ENCODE measurements at regions not wholly inside any gene's neighbourhood (a gene's known extent, or its start where the extent isn't known, plus 50 kb on each side); places are given as distances from the start of the nearest gene placed in this dataset.
A peak's percentile ranks its signal among the peaks of the same experiment; 100 is the strongest.

DNA sequence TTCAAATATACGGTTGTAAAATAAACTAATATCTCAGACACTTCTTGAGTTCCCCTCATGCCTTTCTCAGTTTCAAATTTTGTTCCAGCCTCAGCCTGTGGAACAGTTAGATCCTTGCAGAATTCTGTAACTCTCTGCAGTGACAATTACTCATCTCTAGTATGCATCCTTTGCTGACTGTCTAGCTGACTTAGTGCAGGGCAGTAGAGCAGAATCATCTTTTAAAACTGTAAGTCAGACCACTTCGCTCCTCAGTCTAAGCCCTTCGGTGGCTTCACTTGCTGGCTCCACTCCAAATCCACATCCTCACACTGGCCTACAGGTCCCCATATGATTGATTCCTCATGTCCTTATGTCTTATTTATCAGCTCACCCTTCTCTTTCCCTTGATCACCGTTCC lies 164.1 kb upstream of the ZSWIM2 start:
- DNase-seq (ENCODE audit: low read depth in 2 of 2): peak in 1 of 2 donors; percentile 1
- H3K4me3 ChIP-seq (replicated peaks in 1 of 2; ENCODE audit: low read depth in 2 of 2, low read length in 2 of 2): no peak overlapping the region
- no peak for TF ChIP-seq CTCF (IDR thresholded peaks at IDR 0.05; ENCODE audit: low read depth, low read length)

DNA sequence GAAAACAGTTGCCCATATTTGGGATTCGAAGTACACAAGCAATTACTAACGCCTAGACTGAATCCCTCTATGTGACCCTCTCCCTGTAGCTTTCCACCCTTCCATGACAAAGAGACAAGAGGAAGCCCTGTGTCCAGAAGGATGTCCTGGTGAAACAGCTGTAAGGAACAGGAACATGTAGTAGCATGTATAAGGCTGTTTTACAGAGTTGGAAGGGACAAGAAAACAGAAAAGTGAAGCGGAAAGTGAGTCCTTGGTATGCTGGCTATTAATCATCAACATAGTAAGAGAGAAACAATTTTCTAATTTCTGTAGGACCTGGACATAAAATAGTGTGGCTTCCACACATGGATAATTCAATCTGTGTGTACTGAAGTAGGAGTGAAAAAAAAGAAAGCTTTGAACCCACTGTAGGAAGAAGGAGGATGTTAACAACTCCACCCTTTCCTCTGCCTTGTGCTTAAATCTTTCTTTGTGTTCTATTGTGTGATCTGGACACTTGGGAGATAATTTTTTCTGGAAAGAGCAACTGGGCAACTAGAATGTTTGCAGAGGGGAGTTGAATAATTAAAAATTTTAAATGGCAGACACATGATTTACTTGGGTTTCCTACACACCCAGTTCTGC lies 162.3 kb upstream of the ZSWIM2 start:
- DNase-seq (ENCODE audit: low read depth in 2 of 2): no peak
- no peak for TF ChIP-seq CTCF (IDR thresholded peaks at IDR 0.05; ENCODE audit: low read depth, low read length)
- H3K4me3 ChIP-seq (replicated peaks in 1 of 2; ENCODE audit: low read depth in 2 of 2, low read length in 2 of 2): no peak overlapping the region

DNA sequence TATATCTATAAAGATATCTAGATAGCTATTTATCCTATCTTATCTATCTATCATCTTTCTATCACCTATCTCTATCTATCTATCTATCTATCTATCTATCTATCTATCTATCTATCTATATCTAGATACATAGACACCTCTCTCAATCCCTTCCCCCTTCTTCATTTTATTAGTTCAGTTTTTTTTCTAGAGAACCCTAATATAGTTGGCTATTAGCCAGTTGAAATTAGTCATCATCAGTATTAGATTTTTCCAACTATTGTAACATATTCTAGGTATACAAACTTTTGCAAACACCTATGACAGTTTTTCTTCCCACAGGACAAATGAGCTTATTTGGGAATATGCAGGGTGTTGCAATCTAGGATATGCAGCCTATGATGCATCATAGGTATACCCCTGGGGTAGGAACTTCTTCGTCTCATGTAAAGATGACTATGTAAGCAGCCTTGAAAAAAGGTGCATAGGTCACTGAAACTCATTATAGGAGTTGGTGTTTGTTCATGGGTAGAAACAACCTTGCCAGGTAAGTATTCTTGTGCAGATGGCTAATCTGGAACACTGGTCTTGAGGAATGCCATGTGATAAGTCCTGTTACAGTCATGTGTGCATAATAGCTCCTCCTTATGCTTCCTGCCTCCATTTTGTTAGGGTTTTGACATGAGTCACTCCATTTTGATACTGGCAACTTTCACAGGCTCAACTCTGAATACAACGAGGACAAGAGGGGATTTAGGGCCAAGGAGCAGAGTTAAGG lies 160.7 kb upstream of the ZSWIM2 start:
- no peak for DNase-seq (ENCODE audit: low read depth in 2 of 2)
- H3K4me3 ChIP-seq (replicated peaks in 1 of 2; ENCODE audit: low read depth in 2 of 2, low read length in 2 of 2): no peak overlapping the region
- no peak for TF ChIP-seq CTCF (IDR thresholded peaks at IDR 0.05; ENCODE audit: low read depth, low read length)

- TF ChIP-seq CTCF (IDR thresholded peaks at IDR 0.05; ENCODE audit: low read depth, low read length): no peak
Measured at GRCh38 chr2:187008111-187008510, 159.1 kb upstream of the ZSWIM2 start.

DNA sequence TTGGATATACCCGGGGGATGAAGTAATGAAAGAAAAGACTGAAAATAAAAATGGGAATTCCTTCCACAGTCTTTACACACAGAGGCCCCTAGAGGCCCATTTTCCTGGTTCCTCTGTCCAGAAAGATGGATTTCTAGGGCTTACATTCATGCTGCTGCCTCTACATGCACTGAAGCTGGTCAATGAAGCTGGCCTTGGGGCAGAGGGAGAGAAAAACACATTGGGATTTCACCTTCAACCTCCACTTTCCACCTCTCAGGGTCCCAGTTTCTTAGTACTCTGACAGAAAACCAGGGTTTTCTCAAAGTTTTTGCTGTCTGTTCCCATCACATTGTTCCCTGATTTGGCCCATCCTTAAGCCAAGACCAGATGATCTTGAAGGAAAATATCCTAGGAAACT lies 154.6 kb upstream of the ZSWIM2 start:
- DNase-seq (ENCODE audit: low read depth in 2 of 2): peak in 1 of 2 donors; percentile 6
- peak overlapping the region; percentile 6 to 48 for H3K4me3 ChIP-seq (replicated peaks in 1 of 2; ENCODE audit: low read depth in 2 of 2, low read length in 2 of 2)
- TF ChIP-seq CTCF (IDR thresholded peaks at IDR 0.05; ENCODE audit: low read depth, low read length): no peak

More at GRCh38 chr2:187008111-187008510, 159.1 kb upstream of the ZSWIM2 start:
- H3K4me3 ChIP-seq (replicated peaks in 1 of 2; ENCODE audit: low read depth in 2 of 2, low read length in 2 of 2): no peak overlapping the region
- peak; percentile 14 to 83 for DNase-seq (ENCODE audit: low read depth in 2 of 2)

DNA sequence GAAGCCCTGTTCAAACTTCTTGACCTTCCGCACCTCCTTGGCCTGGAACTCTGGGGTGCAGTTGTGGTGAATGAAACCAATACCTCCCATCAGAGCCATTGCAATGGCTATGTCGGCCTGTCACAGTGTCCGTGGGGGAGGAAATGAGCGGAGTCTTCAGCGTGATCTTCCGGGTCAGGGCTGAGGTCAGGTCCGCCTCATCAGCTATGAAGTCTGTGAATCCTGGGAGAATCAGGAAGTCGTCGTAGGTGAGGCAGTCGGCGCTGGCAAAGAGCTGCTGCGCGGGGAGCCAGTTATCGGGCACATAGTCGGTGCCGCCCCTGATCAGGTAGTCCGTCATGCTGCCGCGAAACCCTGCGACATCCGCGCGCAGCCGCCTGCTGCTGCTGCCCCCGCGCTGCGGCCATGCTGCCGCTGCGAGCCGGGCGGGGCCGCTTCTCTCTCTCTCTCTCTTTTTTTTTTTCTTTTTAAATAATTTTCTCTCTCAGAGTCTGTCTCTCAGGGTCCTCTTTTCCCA lies 154.1 kb upstream of the ZSWIM2 start:
- H3K4me3 ChIP-seq (replicated peaks in 1 of 2; ENCODE audit: low read depth in 2 of 2, low read length in 2 of 2): peak overlapping the region; percentile 30 to 48
- DNase-seq (ENCODE audit: low read depth in 2 of 2): peak; percentile 19 to 27
- no peak for TF ChIP-seq CTCF (IDR thresholded peaks at IDR 0.05; ENCODE audit: low read depth, low read length)

Measured in cardiac fibroblast (primary cell).